Inflammatory macrophage treated with lipopolysaccharide for 1 hour (primary cell): ENCODE measurements at regions not wholly inside any gene's neighbourhood (a gene's known extent, or its start where the extent isn't known, plus 50 kb on each side); places are given as distances from the start of the nearest gene placed in this dataset.
"Not testable (repeated sequence)": the region's sequence is repeated elsewhere in the genome, so short reads cannot be mapped to it uniquely, and the experiment has no call there.

Experiments used
- DNase-seq, 2 donors: peaks; one replicate each; pipeline ENCODE4 v3.0.0-alpha.2; 2020 to 2022

- not testable (repeated sequence) for DNase-seq
Observed at GRCh38 chr11:67803519-67803918, 129.1 kb upstream of the ALDH3B2 start.

- DNase-seq, result not testable (repeated sequence)
Observed at GRCh38 chr11:67803055-67803454, 128.6 kb upstream of the ALDH3B2 start.

- DNase-seq, result not testable (repeated sequence)
Observed at GRCh38 chr11:67802623-67803022, 128.2 kb upstream of the ALDH3B2 start.

- DNase-seq, result not testable (repeated sequence)
Observed at GRCh38 chr11:67801397-67801796, 127.0 kb upstream of the ALDH3B2 start.

GRCh38 chr11:67800591-67800990 lies 126.2 kb upstream of the ALDH3B2 start:
- DNase-seq, result not testable (repeated sequence)

- DNase-seq, result not testable (repeated sequence)
Observed at GRCh38 chr11:67799808-67800207, 125.4 kb upstream of the ALDH3B2 start.

- DNase-seq, result not testable (repeated sequence)
Observed at GRCh38 chr11:67797726-67798521, 123.5 kb upstream of the ALDH3B2 start.

GRCh38 chr11:67795746-67796145 lies 121.3 kb upstream of the ALDH3B2 start:
- DNase-seq, result no peak

GRCh38 chr11:67793750-67794149 lies 119.3 kb upstream of the ALDH3B2 start:
- not testable (repeated sequence) for DNase-seq

- DNase-seq, result not testable (repeated sequence)
Observed at GRCh38 chr11:67792273-67792990, 118.0 kb upstream of the ALDH3B2 start.

- DNase-seq, result not testable (repeated sequence)
Observed at GRCh38 chr11:67791598-67792170, 117.3 kb upstream of the ALDH3B2 start.

- not testable (repeated sequence) for DNase-seq
Observed at GRCh38 chr11:67788341-67788695, 113.9 kb upstream of the ALDH3B2 start.

- not testable (repeated sequence) for DNase-seq
Observed at GRCh38 chr11:67787681-67788340, 113.4 kb upstream of the ALDH3B2 start.

- DNase-seq, result not testable (repeated sequence)
Observed at GRCh38 chr11:67781967-67782366, 107.5 kb upstream of the ALDH3B2 start.

GRCh38 chr11:67781506-67781905 lies 107.1 kb upstream of the ALDH3B2 start:
- peak; percentile 31 to 40 for DNase-seq

GRCh38 chr11:67780056-67780455 lies 105.6 kb upstream of the ALDH3B2 start:
- DNase-seq, result peak; percentile 19 to 35

GRCh38 chr11:67779189-67779875 lies 104.9 kb upstream of the ALDH3B2 start:
- DNase-seq, result not testable (repeated sequence)

- peak; percentile 80 to 89 for DNase-seq
Observed at GRCh38 chr11:67776852-67777520, 102.6 kb upstream of the ALDH3B2 start.

GRCh38 chr11:67774175-67774574 lies 99.8 kb upstream of the ALDH3B2 start:
- DNase-seq, result not testable (repeated sequence)

- DNase-seq, result not testable (repeated sequence)
Observed at GRCh38 chr11:67768001-67768730, 93.7 kb upstream of the ALDH3B2 start.

- DNase-seq, result not testable (repeated sequence)
Observed at GRCh38 chr11:67761211-67761610, 86.8 kb upstream of the ALDH3B2 start.
